ENCODE measurements at regions not wholly inside any gene's neighbourhood (a gene's known extent, or its start where the extent isn't known, plus 50 kb on each side); places are given as distances from the start of the nearest gene placed in this dataset.

DNA sequence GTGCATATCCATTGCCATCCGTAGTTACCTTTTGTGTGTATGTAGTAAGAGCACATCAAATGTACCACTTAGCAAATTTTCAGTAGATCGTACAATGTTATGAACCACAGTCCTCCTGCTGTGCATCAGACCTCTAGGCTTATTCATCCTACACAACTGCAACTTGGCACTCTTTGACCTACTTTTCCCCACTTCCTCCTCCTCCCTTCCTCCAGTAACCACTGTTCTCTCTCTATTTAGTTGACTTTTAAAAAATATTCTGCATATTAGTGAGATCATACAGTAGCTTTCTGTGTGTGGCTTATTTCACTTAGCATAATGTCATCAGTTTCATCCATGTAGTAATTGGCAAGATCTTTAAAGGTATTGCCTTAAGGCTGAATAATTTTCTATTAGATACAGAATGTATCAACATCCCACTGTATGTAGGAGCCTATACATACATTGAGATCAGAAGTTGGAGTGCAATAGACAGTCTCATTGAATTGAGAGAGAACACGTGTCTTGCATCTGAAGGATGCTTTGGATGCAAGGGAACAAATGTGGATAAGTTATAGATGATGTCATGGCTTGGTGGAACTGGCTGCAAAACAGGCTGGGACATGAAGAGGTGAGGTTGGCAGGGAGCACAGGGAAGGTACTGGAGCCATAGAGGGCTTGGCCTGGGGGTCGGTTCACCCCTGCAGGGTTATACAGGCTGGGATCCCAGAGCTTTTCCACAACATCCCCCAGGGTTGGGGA lies 83.0 kb upstream of the FAM180A start:
- Histone ChIP-seq H3K27me3 (ENCODE audit: control insufficient read depth in 3 of 3, insufficient read depth in 3 of 3, low read depth in 1 of 3, low read length in 3 of 3) (peaks cover 0 to 7% (median 0%) of the 10 kb centered on the region in 3 experiments), H3K9ac (ENCODE audit: low read depth, low read length, poor library complexity) (no peak overlapping the region), H2AK5ac (ENCODE audit: low read depth, low read length) (no peak overlapping the region), H2BK12ac (ENCODE audit: low read length) (no peak overlapping the region), H3K4me1 (ENCODE audit: control insufficient read depth in 2 of 2, insufficient read depth in 1 of 2, low read depth in 1 of 2, low read length in 2 of 2) (peaks cover 3 to 4% of the 10 kb centered on the region in 2 donors), H3K4me2 (ENCODE audit: insufficient read depth, low read length, poor library complexity, severe bottlenecking) (no peak overlapping the region), H2BK120ac (ENCODE audit: low read depth, low read length) (no peak overlapping the region), H3K36me3 (replicated peaks in 1 of 2; ENCODE audit: control insufficient read depth in 2 of 2, insufficient read depth in 2 of 2, low read length in 2 of 2) (no peaks in the 10 kb centered on the region), H3K27ac (replicated peaks; ENCODE audit: low read length) (no peak overlapping the region), H4K91ac (ENCODE audit: low read depth, low read length, poor library complexity) (no peak overlapping the region), H3K9me3 (replicated peaks in 1 of 2; ENCODE audit: control insufficient read depth in 2 of 2, insufficient read depth in 1 of 2, low read depth in 1 of 2, low read length in 2 of 2) (no peaks in the 10 kb centered on the region), H3K79me1 (ENCODE audit: low read depth, low read length) (no peaks in the 10 kb centered on the region), H2AFZ (ENCODE audit: low read length) (no peak overlapping the region), H3K23ac (ENCODE audit: low read depth, low read length, poor library complexity) (no peak overlapping the region), H3K14ac (ENCODE audit: low read length) (no peak overlapping the region), H3K4ac (ENCODE audit: low read length) (no peak overlapping the region), H3K18ac (ENCODE audit: low read length) (no peak overlapping the region), H2BK5ac (ENCODE audit: low read length) (no peak overlapping the region), H3K4me3 (ENCODE audit: low read length in 2 of 2) (no peak overlapping the region), H2BK15ac (ENCODE audit: low read length) (no peak overlapping the region), H4K8ac (ENCODE audit: low read depth, low read length) (no peak overlapping the region)
- WGBS, 2 donors (ENCODE audit: extremely low coverage in 2 of 2, insufficient read length in 2 of 2, insufficient replicate concordance in 1 of 2), result no CpG with 5 or more reads among the region's 4 CpGs
- no peak for DNase-seq (ENCODE audit: low spot score)

DNA sequence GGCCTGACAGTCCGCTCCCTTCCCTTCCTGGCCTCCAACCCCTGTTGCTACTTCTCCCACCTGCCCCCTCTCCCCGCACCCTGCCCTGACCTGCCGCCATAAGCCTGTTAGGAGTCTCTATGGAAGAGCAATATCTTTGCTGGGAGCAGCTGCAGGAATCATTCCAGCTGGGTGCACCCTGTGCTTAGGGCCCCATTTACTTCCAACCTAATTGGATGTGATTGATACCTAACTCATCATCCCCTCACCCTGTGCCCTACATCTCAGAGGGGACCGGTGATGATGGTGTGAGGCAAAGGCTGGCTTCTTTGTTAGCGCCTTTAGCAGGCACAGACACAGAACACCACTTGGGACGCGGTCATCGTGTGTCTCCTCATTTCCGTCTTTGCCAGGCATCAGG lies 80.0 kb upstream of the FAM180A start:
- no peak overlapping the region for H3K23ac ChIP-seq (ENCODE audit: low read depth, low read length, poor library complexity)
- no peak overlapping the region for H2BK12ac ChIP-seq (ENCODE audit: low read length)
- H4K8ac ChIP-seq (ENCODE audit: low read depth, low read length), result no peak overlapping the region
- H3K18ac ChIP-seq (ENCODE audit: low read length), result no peak overlapping the region
- H3K27me3 ChIP-seq (ENCODE audit: control insufficient read depth in 3 of 3, insufficient read depth in 3 of 3, low read depth in 1 of 3, low read length in 3 of 3), result peaks cover 0 to 12% (median 0%) of the 10 kb centered on the region in 3 experiments
- H2BK15ac ChIP-seq (ENCODE audit: low read length), result no peak overlapping the region
- no peak overlapping the region for H3K9ac ChIP-seq (ENCODE audit: low read depth, low read length, poor library complexity)
- no peak overlapping the region for H3K14ac ChIP-seq (ENCODE audit: low read length)
- H3K4me1 ChIP-seq (ENCODE audit: control insufficient read depth in 2 of 2, insufficient read depth in 1 of 2, low read depth in 1 of 2, low read length in 2 of 2), result peaks cover 0 to 3% of the 10 kb centered on the region in 2 donors
- no peak overlapping the region for H2BK120ac ChIP-seq (ENCODE audit: low read depth, low read length)
- H3K79me1 ChIP-seq (ENCODE audit: low read depth, low read length), result no peaks in the 10 kb centered on the region
- no peak overlapping the region for H3K27ac ChIP-seq (replicated peaks; ENCODE audit: low read length)
- H2AK5ac ChIP-seq (ENCODE audit: low read depth, low read length), result no peak overlapping the region
- H3K4me3 ChIP-seq (ENCODE audit: low read length in 2 of 2), result no peak overlapping the region
- no peak overlapping the region for H3K4me2 ChIP-seq (ENCODE audit: insufficient read depth, low read length, poor library complexity, severe bottlenecking)
- no peak overlapping the region for H2AFZ ChIP-seq (ENCODE audit: low read length)
- no peaks in the 10 kb centered on the region for H3K9me3 ChIP-seq (replicated peaks in 1 of 2; ENCODE audit: control insufficient read depth in 2 of 2, insufficient read depth in 1 of 2, low read depth in 1 of 2, low read length in 2 of 2)
- no peak overlapping the region for H4K91ac ChIP-seq (ENCODE audit: low read depth, low read length, poor library complexity)
- WGBS, 2 donors (ENCODE audit: extremely low coverage in 2 of 2, insufficient read length in 2 of 2, insufficient replicate concordance in 1 of 2), result no CpG with 5 or more reads among the region's 9 CpGs
- H3K4ac ChIP-seq (ENCODE audit: low read length), result no peak overlapping the region
- DNase-seq (ENCODE audit: low spot score), result no peak
- no peaks in the 10 kb centered on the region for H3K36me3 ChIP-seq (replicated peaks in 1 of 2; ENCODE audit: control insufficient read depth in 2 of 2, insufficient read depth in 2 of 2, low read length in 2 of 2)
- H2BK5ac ChIP-seq (ENCODE audit: low read length), result no peak overlapping the region

DNA sequence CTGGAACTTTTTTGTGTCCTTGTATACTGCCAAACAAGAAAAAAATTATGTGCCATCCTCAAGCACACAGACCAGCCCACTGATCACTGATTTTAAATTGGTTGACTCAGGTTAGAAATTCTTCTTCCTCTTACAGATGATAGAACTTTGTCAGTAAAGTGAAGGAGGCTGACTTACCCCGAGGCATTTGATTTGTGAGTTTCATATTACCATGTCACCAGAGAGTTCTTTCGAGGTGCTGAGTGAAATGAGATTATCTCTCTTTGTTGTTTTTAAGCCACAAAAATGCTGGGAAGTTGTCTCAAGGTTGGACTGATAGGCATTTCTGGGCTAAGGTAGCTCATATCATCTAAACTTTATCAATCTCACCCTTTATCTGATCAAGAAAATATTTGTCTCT lies 78.8 kb upstream of the FAM180A start:
- Histone ChIP-seq H3K36me3 (replicated peaks in 1 of 2; ENCODE audit: control insufficient read depth in 2 of 2, insufficient read depth in 2 of 2, low read length in 2 of 2) (no peaks in the 10 kb centered on the region), H3K4me2 (ENCODE audit: insufficient read depth, low read length, poor library complexity, severe bottlenecking) (no peak overlapping the region), H3K18ac (ENCODE audit: low read length) (no peak overlapping the region), H2AFZ (ENCODE audit: low read length) (no peak overlapping the region), H4K8ac (ENCODE audit: low read depth, low read length) (no peak overlapping the region), H2BK15ac (ENCODE audit: low read length) (no peak overlapping the region), H3K9me3 (replicated peaks in 1 of 2; ENCODE audit: control insufficient read depth in 2 of 2, insufficient read depth in 1 of 2, low read depth in 1 of 2, low read length in 2 of 2) (no peaks in the 10 kb centered on the region), H3K27ac (replicated peaks; ENCODE audit: low read length) (no peak overlapping the region), H3K4ac (ENCODE audit: low read length) (no peak overlapping the region), H4K91ac (ENCODE audit: low read depth, low read length, poor library complexity) (no peak overlapping the region), H2BK120ac (ENCODE audit: low read depth, low read length) (no peak overlapping the region), H3K79me1 (ENCODE audit: low read depth, low read length) (no peaks in the 10 kb centered on the region), H3K4me1 (ENCODE audit: control insufficient read depth in 2 of 2, insufficient read depth in 1 of 2, low read depth in 1 of 2, low read length in 2 of 2) (no peaks in the 10 kb centered on the region), H3K27me3 (ENCODE audit: control insufficient read depth in 3 of 3, insufficient read depth in 3 of 3, low read depth in 1 of 3, low read length in 3 of 3) (peaks cover 0 to 15% (median 0%) of the 10 kb centered on the region in 3 experiments), H3K9ac (ENCODE audit: low read depth, low read length, poor library complexity) (no peak overlapping the region), H3K4me3 (ENCODE audit: low read length in 2 of 2) (no peak overlapping the region), H2BK5ac (ENCODE audit: low read length) (no peak overlapping the region), H2BK12ac (ENCODE audit: low read length) (no peak overlapping the region), H2AK5ac (ENCODE audit: low read depth, low read length) (no peak overlapping the region), H3K23ac (ENCODE audit: low read depth, low read length, poor library complexity) (no peak overlapping the region), H3K14ac (ENCODE audit: low read length) (no peak overlapping the region)
- DNase-seq (ENCODE audit: low spot score), result no peak
- no CpG with 5 or more reads among the region's 2 CpGs for WGBS, 2 donors (ENCODE audit: extremely low coverage in 2 of 2, insufficient read length in 2 of 2, insufficient replicate concordance in 1 of 2)

DNA sequence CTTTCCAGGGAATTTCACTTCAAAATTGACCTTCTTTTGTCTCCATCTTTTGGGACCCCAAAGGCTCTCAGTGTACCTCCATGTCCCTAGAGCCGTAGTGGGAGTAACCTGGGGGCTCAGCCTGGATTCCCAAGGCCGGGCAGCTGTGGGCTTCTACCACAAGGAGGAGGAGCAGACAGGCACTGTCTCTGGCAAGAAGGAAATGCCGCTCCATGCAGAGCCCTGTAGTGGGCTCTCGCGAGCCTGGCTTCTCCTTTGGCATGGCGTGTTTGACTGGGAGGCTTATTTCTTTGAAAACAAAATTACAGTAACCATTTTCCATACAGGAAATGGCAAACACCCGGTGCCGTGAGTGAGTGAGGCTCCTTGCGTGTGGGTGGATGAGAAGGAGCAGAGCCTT lies 76.8 kb upstream of the FAM180A start:
- no peak overlapping the region for H3K14ac ChIP-seq (ENCODE audit: low read length)
- no peak overlapping the region for H3K9ac ChIP-seq (ENCODE audit: low read depth, low read length, poor library complexity)
- H3K18ac ChIP-seq (ENCODE audit: low read length), result no peak overlapping the region
- no peaks in the 10 kb centered on the region for H3K36me3 ChIP-seq (replicated peaks in 1 of 2; ENCODE audit: control insufficient read depth in 2 of 2, insufficient read depth in 2 of 2, low read length in 2 of 2)
- no peak overlapping the region for H2BK120ac ChIP-seq (ENCODE audit: low read depth, low read length)
- H2BK5ac ChIP-seq (ENCODE audit: low read length), result no peak overlapping the region
- no peak overlapping the region for H2AFZ ChIP-seq (ENCODE audit: low read length)
- no peak overlapping the region for H3K4ac ChIP-seq (ENCODE audit: low read length)
- no peak overlapping the region for H2BK15ac ChIP-seq (ENCODE audit: low read length)
- H3K9me3 ChIP-seq (replicated peaks in 1 of 2; ENCODE audit: control insufficient read depth in 2 of 2, insufficient read depth in 1 of 2, low read depth in 1 of 2, low read length in 2 of 2), result no peaks in the 10 kb centered on the region
- H4K91ac ChIP-seq (ENCODE audit: low read depth, low read length, poor library complexity), result no peak overlapping the region
- H3K79me1 ChIP-seq (ENCODE audit: low read depth, low read length), result no peaks in the 10 kb centered on the region
- no peak overlapping the region for H3K4me2 ChIP-seq (ENCODE audit: insufficient read depth, low read length, poor library complexity, severe bottlenecking)
- H3K23ac ChIP-seq (ENCODE audit: low read depth, low read length, poor library complexity), result no peak overlapping the region
- WGBS, 2 donors (ENCODE audit: extremely low coverage in 2 of 2, insufficient read length in 2 of 2, insufficient replicate concordance in 1 of 2), result no CpG with 5 or more reads among the region's 9 CpGs
- DNase-seq (ENCODE audit: low spot score), result no peak
- H4K8ac ChIP-seq (ENCODE audit: low read depth, low read length), result no peak overlapping the region
- H3K27me3 ChIP-seq (ENCODE audit: control insufficient read depth in 3 of 3, insufficient read depth in 3 of 3, low read depth in 1 of 3, low read length in 3 of 3), result peaks cover 0 to 18% (median 0%) of the 10 kb centered on the region in 3 experiments
- H3K27ac ChIP-seq (replicated peaks; ENCODE audit: low read length), result no peak overlapping the region
- H3K4me3 ChIP-seq (ENCODE audit: low read length in 2 of 2), result no peak overlapping the region
- no peaks in the 10 kb centered on the region for H3K4me1 ChIP-seq (ENCODE audit: control insufficient read depth in 2 of 2, insufficient read depth in 1 of 2, low read depth in 1 of 2, low read length in 2 of 2)
- no peak overlapping the region for H2BK12ac ChIP-seq (ENCODE audit: low read length)
- no peak overlapping the region for H2AK5ac ChIP-seq (ENCODE audit: low read depth, low read length)

All from neuronal stem cell (in vitro differentiated cells).